ENCODE measurements at regions not wholly inside any gene's neighbourhood (a gene's known extent, or its start where the extent isn't known, plus 50 kb on each side); places are given as distances from the start of the nearest gene placed in this dataset.

GRCh38 chr2:48220501-48220900 is 94.0 kb upstream of the FOXN2 start:
- Histone ChIP-seq H3K4me3 (replicated peaks in 1 of 3; ENCODE audit: insufficient read depth in 1 of 3, low read depth in 2 of 3, low read length in 3 of 3) (no peak overlapping the region; a peak in 1 of 6 replicates), H3K27ac (ENCODE audit: extremely low read length, insufficient read depth, low read length) (peak overlapping the region; percentile 81), H3K9me3 (ENCODE audit: low read length) (no peaks in the 10 kb centered on the region), H3K36me3 (replicated peaks in 1 of 2; ENCODE audit: control insufficient read depth in 1 of 2, insufficient read depth in 2 of 2, low read length in 2 of 2) (no peaks in the 10 kb centered on the region), H3K4me1 (ENCODE audit: insufficient read depth, low read length) (peaks cover 60% of the 10 kb centered on the region), H3K9ac (ENCODE audit: insufficient read depth, low read depth, low read length) (peak overlapping the region; percentile 45), H3K79me2 (ENCODE audit: insufficient read depth, low read length) (no peaks in the 10 kb centered on the region), H3K4me2 (ENCODE audit: low read depth, low read length) (peak overlapping the region; percentile 65), H2AFZ (ENCODE audit: low read length) (no peak overlapping the region), H3K27me3 (ENCODE audit: control insufficient read depth in 1 of 2, insufficient read depth in 2 of 2, low read length in 2 of 2) (no peaks in the 10 kb centered on the region), H4K20me1 (ENCODE audit: insufficient read depth, low read length) (no peaks in the 10 kb centered on the region)
- no peak for ATAC-seq
- no TSS peak for BruUV-seq (replicated peaks)
- 56% methylated on average over 1 of the region's 1 CpG for WGBS (ENCODE audit: low lambda C conversion rate)
- no peak for DNase-seq (ENCODE audit: low spot score)
- CTCF ChIA-PET (ENCODE audit: low intra/inter-chr PET ratio, low total read pairs), result no interaction called here
- intact Hi-C loops (cut with micrococcal nuclease; ENCODE audit: unreplicated experiment), result loop anchor here (1.0 to 10.0 kb wide), 4 partner anchors 15 to 316 kb away; partner anchors contain the start of gene FBXO11
- POLR2A ChIA-PET, result interaction anchor here (1.0 kb wide), 1 partner anchor 113 kb away, joined by 5 read pairs; no protein-coding TSS in a partner anchor
- in situ Hi-C loops (cut with HindIII; ENCODE audit: extremely low pct_ligation_motif_present, low pct_unique_long_range_greater_than_20kb), result loop anchor here (25.0 kb wide), 1 partner anchor 192 kb away; no protein-coding TSS in a partner anchor
- TF ChIP-seq ZHX2 (IDR thresholded peaks at IDR 0.05; ENCODE audit: low read depth), result no peak
- no peak for TF ChIP-seq ZHX2 (CRISPR knock-in tag; IDR thresholded peaks at IDR 0.05; ENCODE audit: borderline replicate concordance)
- TF ChIP-seq AGO2 (optimal IDR thresholded peaks at IDR 0.05; ENCODE audit: low read depth, low read length), result peak; percentile 18
- TF ChIP-seq ARNT2 (CRISPR knock-in tag; IDR thresholded peaks at IDR 0.05; ENCODE audit: low read depth), result no peak
- 0 out of 2 replicates have a peak, but pooled peaks have one; percentile 14 for TF ChIP-seq TARDBP (CRISPR knock-in tag; IDR thresholded peaks at IDR 0.05)
- TF ChIP-seq PHF21A (CRISPR knock-in tag; IDR thresholded peaks at IDR 0.05), result 0 out of 2 replicates have a peak, but pooled peaks have one; percentile 7
- 0 out of 2 replicates have a peak, but pooled peaks have one; percentile 4 for TF ChIP-seq UBTF (CRISPR knock-in tag; IDR thresholded peaks at IDR 0.05)
- FAIRE-seq, result no peak
